ENCODE measurements at regions not wholly inside any gene's neighbourhood (a gene's known extent, or its start where the extent isn't known, plus 50 kb on each side); places are given as distances from the start of the nearest gene placed in this dataset.

GRCh38 chr9:8262625-8263622 lies 463.3 kb upstream of the DMAC1 start:
- DNase-seq: peak; percentile 56

GRCh38 chr9:8261737-8262136 lies 462.2 kb upstream of the DMAC1 start:
- no peak for DNase-seq

GRCh38 chr9:8259028-8259427 lies 459.4 kb upstream of the DMAC1 start:
- DNase-seq: no peak

- DNase-seq: no peak
These were observed 457.3 kb upstream of the DMAC1 start for GRCh38 chr9:8256880-8257279.

- DNase-seq: no peak
These were observed 456.3 kb upstream of the DMAC1 start for GRCh38 chr9:8255850-8256249.

- DNase-seq: no peak
These were observed 455.0 kb upstream of the DMAC1 start for GRCh38 chr9:8254541-8254940.

- no peak for DNase-seq
These were observed 452.9 kb upstream of the DMAC1 start for GRCh38 chr9:8252445-8252844.

- no peak for DNase-seq
These were observed 452.0 kb upstream of the DMAC1 start for GRCh38 chr9:8251566-8251965.

- DNase-seq: no peak
These were observed 445.0 kb upstream of the DMAC1 start for GRCh38 chr9:8244505-8245092.

GRCh38 chr9:8241201-8241600 lies 441.6 kb upstream of the DMAC1 start:
- peak; percentile 20 for DNase-seq

GRCh38 chr9:8237096-8237495 lies 437.5 kb upstream of the DMAC1 start:
- DNase-seq: no peak

- no peak for DNase-seq
These were observed 435.9 kb upstream of the DMAC1 start for GRCh38 chr9:8235489-8235888.

- DNase-seq: no peak
These were observed 434.7 kb upstream of the DMAC1 start for GRCh38 chr9:8234316-8234715.

- no peak for DNase-seq
These were observed 433.1 kb upstream of the DMAC1 start for GRCh38 chr9:8232726-8233125.

- DNase-seq: no peak
These were observed 429.6 kb upstream of the DMAC1 start for GRCh38 chr9:8229226-8229625.

GRCh38 chr9:8224381-8224801 lies 424.8 kb upstream of the DMAC1 start:
- no peak for DNase-seq

- DNase-seq: no peak
These were observed 424.3 kb upstream of the DMAC1 start for GRCh38 chr9:8223861-8224260.

GRCh38 chr9:8221462-8221861 lies 421.9 kb upstream of the DMAC1 start:
- no peak for DNase-seq

GRCh38 chr9:8208465-8208864 lies 408.9 kb upstream of the DMAC1 start:
- no peak for DNase-seq

- DNase-seq: no peak
These were observed 408.0 kb upstream of the DMAC1 start for GRCh38 chr9:8207596-8207995.

GRCh38 chr9:8206720-8207119 lies 407.1 kb upstream of the DMAC1 start:
- no peak for DNase-seq

GRCh38 chr9:8205576-8205975 lies 406.0 kb upstream of the DMAC1 start:
- DNase-seq: no peak

- DNase-seq: no peak
These were observed 390.3 kb upstream of the DMAC1 start for GRCh38 chr9:8189881-8190280.
